Mucosa of rectum (tissue), 2 donors: ENCODE measurements at regions not wholly inside any gene's neighbourhood (a gene's known extent, or its start where the extent isn't known, plus 50 kb on each side); places are given as distances from the start of the nearest gene placed in this dataset.
"Not testable (repeated sequence)": the region's sequence is repeated elsewhere in the genome, so short reads cannot be mapped to it uniquely, and the experiment has no call there.

ENCODE experiments used
- H3K27ac ChIP-seq, 2 donors: one replicate each; pipeline ENCODE4 v1.7.0; 2013; ENCODE audit warnings: inconsistent platforms in 2 of 2, low read depth in 2 of 2, low read length in 2 of 2
- H3K27me3 ChIP-seq, 2 donors: one replicate each; pipeline ENCODE4 v1.7.0; 2013; ENCODE audit warnings: low read length in 2 of 2; ENCODE audit not compliant: control insufficient read depth in 2 of 2, insufficient read depth in 2 of 2
- H3K36me3 ChIP-seq, 2 donors: one replicate each; pipeline ENCODE4 v1.7.0; 2013; ENCODE audit warnings: low read length in 2 of 2; ENCODE audit not compliant: control insufficient read depth in 2 of 2, insufficient read depth in 2 of 2
- H3K4me1 ChIP-seq, 2 donors: one replicate each; pipeline ENCODE4 v1.7.0; 2013; ENCODE audit warnings: low read length in 2 of 2, mild to moderate bottlenecking in 1 of 2; ENCODE audit not compliant: control insufficient read depth in 2 of 2, insufficient read depth in 2 of 2
- H3K4me3 ChIP-seq, 2 donors: one replicate each; pipeline ENCODE4 v1.7.0; 2013; ENCODE audit warnings: low read length in 2 of 2
- H3K9ac ChIP-seq, 2 donors: one replicate each; pipeline ENCODE4 v1.7.0; 2013; ENCODE audit warnings: low read length in 2 of 2, low read depth in 1 of 2, mild to moderate bottlenecking in 1 of 2
- H3K9me3 ChIP-seq, 2 donors: one replicate each; pipeline ENCODE4 v1.7.0; 2013; ENCODE audit warnings: low read length in 2 of 2; ENCODE audit not compliant: control insufficient read depth in 2 of 2
- donor health status: healthy.
- donor health status: Normal muscosa, but diverticular disease.

DNA sequence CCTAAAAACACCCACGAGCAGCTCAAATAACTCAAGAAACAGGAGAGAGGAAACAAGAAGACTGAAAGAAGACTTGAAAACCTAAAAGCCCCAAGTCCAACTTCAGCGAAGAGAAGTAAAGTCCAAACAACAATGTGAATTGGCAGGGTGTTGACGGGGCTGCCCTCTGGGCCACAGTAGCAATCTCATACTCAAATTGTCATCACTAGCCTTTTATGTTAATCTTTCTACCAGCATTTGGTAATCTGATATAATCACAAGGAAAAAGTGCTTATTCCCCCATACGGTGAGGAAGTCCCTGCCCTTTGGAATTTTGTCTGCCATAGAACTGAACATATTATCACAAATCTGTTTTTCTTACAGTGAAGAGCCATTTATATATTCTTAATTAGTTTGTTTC, 51.5 kb upstream of the IFNE start:
- Histone ChIP-seq H3K4me3 (no peak overlapping the region), H3K4me1 (no peaks in the 10 kb centered on the region), H3K27ac (no peak overlapping the region), H3K27me3 (no peaks in the 10 kb centered on the region), H3K9me3 (no peaks in the 10 kb centered on the region), H3K36me3 (no peaks in the 10 kb centered on the region), H3K9ac (no peak overlapping the region)

DNA sequence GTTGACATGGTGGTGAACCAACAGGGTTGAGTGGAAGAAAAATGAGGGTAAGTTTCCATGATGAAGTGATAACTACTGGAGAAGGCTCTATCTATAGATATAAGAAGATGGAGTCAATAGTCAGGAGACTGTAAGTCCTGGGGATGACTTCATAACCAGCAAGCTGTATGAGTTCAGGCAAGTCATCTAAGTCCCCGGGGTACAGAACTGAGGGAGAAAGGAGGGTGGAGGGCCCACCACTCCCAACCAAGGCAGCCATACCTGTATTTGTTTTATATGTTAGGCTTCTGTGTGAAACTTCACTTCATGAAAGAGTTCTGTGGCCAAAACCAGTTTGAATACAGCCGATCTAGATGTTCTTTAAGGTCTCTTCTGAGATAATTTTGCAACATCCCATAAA, 53.3 kb upstream of the IFNE start:
- Histone ChIP-seq H3K36me3 (no peaks in the 10 kb centered on the region), H3K27ac (no peak overlapping the region), H3K4me3 (no peak overlapping the region), H3K9me3 (no peaks in the 10 kb centered on the region), H3K9ac (no peak overlapping the region), H3K27me3 (no peaks in the 10 kb centered on the region), H3K4me1 (no peaks in the 10 kb centered on the region)

DNA sequence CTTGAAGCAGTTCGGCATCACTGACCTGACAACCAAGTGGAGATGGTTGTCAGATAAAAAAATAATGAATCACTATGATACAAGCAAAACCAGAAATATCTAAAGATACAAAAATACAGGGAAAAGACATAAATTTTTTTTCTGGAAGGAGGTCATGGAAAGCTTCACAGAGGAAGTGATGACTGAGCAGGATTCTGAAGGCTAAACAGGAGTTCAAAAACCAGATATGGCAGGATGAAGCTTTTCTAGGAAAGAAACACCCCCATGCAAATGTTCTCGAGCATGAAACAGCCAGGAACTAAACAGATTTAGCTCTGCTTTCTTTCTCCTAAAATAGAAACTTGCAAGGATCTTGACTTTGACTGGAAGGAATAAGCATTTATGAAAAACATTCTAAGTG, 60.7 kb upstream of the IFNE start:
- H3K4me3 ChIP-seq, result no peak overlapping the region
- H3K27me3 ChIP-seq, result peaks cover 0 to 4% of the 10 kb centered on the region in 2 donors
- no peak overlapping the region for H3K27ac ChIP-seq

DNA sequence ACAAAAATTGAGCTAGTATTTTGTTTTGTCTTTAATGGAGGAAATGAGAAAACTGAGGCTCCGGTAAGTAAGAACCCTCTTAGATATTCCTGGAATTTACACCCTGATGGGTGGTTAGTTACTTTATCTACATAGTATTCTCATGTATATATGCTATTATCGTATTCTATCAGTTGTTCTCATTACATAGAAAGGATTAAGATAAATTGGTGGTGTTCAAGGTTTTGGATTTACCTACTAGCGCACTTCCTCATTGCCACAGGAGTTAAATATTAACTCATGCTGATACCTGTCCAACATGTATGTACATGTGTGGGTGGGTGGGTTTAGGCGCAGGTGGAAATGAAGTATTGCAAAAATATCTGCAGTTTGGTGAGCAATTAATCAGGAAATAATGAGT, 61.1 kb upstream of the IFNE start:
- Histone ChIP-seq H3K36me3 (no peaks in the 10 kb centered on the region), H3K27me3 (peaks cover 0 to 4% of the 10 kb centered on the region in 2 donors), H3K4me1 (no peaks in the 10 kb centered on the region), H3K4me3 (no peak overlapping the region), H3K9me3 (no peaks in the 10 kb centered on the region), H3K9ac (no peak overlapping the region), H3K27ac (no peak overlapping the region)

More for the DNA sequence above, 60.7 kb upstream of the IFNE start:
- no peaks in the 10 kb centered on the region for H3K9me3 ChIP-seq
- no peaks in the 10 kb centered on the region for H3K36me3 ChIP-seq
- no peak overlapping the region for H3K9ac ChIP-seq
- no peaks in the 10 kb centered on the region for H3K4me1 ChIP-seq

DNA sequence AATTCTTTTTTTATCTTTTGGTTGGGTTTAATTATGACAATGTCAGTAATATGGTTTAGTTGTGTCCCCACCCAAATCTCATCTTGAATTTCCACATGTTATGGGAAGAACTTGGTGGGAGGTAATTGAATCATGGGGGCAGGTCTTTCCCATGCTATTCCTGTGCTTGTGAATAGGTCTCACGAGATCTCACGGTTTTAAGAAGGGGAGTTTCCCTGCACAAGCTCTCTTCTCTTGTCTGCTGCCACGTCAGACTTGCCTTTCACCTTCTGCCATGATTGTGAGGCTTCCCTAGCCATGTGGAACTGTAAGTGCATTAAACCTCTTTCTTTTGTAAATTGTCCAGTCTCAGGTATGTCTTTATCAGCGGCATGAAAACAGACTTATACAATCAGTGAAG, 61.7 kb upstream of the IFNE start:
- H3K9ac ChIP-seq, H3K27me3 ChIP-seq, H3K4me3 ChIP-seq, H3K4me1 ChIP-seq, H3K9me3 ChIP-seq, H3K36me3 ChIP-seq, H3K27ac ChIP-seq: not testable (repeated sequence)

DNA sequence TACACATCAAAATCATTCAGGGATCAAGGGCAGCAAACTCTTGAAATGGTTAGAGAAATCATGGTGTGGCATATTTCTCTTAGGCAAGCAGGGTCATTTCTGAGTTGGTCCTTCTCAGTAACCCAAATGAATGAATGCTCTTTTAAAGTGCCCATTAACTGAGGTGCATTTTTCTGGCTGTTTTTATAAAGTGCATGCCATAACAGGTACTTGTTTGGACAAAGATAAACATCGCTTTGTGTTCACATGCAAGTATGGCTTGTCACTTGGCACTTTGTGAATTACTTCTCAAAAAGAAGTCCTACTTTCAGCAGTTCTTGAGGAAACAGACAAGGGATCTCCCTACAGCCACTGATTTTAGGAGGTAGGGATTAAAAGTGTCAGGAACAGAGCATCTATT, 64.8 kb upstream of the IFNE start:
- Histone ChIP-seq H3K27ac (no peak overlapping the region), H3K4me3 (no peak overlapping the region), H3K9ac (no peak overlapping the region), H3K27me3 (peaks cover 0 to 4% of the 10 kb centered on the region in 2 donors), H3K4me1 (peaks cover 0 to 4% of the 10 kb centered on the region in 2 donors), H3K9me3 (no peaks in the 10 kb centered on the region), H3K36me3 (no peaks in the 10 kb centered on the region)

DNA sequence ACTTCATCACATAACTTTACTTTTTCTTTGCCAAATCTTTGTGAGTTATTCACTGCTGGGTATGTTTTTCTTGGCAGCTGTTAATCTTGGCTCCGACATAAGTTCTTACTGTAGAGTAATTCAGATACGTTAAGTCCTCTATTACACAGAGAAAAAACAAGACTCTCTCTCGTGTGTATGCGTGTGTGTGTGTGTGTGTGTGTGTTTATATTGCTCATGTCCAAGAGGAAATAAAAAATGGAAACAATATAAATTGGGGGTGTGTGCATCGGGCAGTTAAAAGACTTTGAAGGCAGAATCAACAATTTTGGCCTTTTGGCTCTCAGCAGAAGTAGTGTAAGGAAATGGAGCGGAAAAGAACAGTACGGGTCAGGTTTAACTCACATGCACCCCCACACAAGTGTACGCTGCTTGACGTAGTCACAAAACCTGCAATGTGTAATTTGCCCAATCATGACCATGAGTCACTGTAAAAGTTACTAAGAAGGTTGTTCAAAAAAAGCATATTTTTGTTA, 67.2 kb upstream of the IFNE start:
- Histone ChIP-seq H3K4me1 (peaks cover 0 to 4% of the 10 kb centered on the region in 2 donors), H3K9me3 (no peaks in the 10 kb centered on the region), H3K27ac (no peak overlapping the region), H3K4me3 (no peak overlapping the region), H3K9ac (no peak overlapping the region), H3K27me3 (peaks cover 4% of the 10 kb centered on the region in 2 donors), H3K36me3 (no peaks in the 10 kb centered on the region)

DNA sequence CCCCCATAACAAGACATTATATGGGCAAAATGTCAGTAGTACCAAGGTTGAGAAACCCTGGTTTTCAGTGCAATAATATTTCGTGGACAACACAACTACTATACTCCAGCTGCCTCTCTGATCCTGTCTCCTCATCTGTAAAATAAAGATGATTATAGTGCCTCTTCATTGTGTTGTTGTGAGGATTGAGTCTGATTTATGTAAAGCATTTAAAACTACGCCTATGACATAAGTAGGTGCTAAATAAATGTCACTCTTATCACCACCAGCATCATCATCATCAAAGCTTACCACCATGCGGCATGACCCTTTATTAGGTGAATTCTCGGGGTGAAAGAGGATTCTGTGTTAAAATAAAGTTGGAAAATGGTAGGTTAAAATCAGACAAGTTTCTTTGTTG, 67.8 kb upstream of the IFNE start:
- no peak overlapping the region for H3K9ac ChIP-seq
- peaks cover 4% of the 10 kb centered on the region in 2 donors for H3K27me3 ChIP-seq
- no peaks in the 10 kb centered on the region for H3K9me3 ChIP-seq
- H3K36me3 ChIP-seq, result no peaks in the 10 kb centered on the region
- peaks cover 0 to 4% of the 10 kb centered on the region in 2 donors for H3K4me1 ChIP-seq
- H3K4me3 ChIP-seq, result no peak overlapping the region
- H3K27ac ChIP-seq, result no peak overlapping the region

DNA sequence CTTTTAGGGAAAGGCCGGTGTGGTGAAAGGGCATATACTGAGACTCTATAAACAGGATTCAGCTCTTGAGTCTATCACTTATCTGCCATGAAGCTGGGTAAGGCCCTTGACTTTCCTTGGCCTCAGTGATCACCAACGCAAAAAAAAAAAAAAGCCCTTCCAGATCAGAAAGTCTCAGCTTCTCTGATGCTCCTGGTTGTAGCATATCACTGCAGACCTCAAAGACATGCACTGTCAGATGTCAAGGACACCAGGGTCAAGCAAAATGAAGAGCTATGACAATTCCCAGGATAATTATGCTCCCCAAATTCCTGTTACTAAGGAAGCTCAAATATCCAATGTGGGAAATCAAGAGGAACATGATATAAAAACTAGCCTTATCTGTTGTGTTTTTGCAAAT, 68.3 kb upstream of the IFNE start:
- H3K4me1 ChIP-seq, result peaks cover 0 to 4% of the 10 kb centered on the region in 2 donors
- no peak overlapping the region for H3K9ac ChIP-seq
- H3K27ac ChIP-seq, result no peak overlapping the region
- no peaks in the 10 kb centered on the region for H3K9me3 ChIP-seq
- peaks cover 4% of the 10 kb centered on the region in 2 donors for H3K27me3 ChIP-seq
- H3K36me3 ChIP-seq, result no peaks in the 10 kb centered on the region
- H3K4me3 ChIP-seq, result no peak overlapping the region

DNA sequence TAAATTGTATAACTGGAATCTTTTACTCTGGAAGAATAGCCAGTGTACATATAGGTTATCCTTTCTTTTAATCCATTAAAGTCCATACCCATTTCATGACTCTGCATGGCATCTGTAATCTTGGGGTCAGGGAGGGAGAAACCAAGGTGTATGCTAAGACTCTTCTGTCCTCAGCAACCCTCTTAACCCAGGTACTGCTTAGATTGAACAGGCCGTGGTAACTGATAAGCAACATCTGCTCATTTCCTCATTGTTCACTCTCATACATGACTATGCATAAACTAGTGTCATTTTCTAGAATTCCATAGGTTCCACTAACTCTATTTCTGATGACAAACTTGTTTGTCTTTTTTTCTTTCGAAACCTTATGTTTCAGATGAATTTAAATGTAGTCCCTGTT, 69.3 kb upstream of the IFNE start:
- H3K4me3 ChIP-seq, result no peak overlapping the region
- H3K36me3 ChIP-seq, result no peaks in the 10 kb centered on the region
- H3K9ac ChIP-seq, result no peak overlapping the region
- H3K27me3 ChIP-seq, result peaks cover 9 to 10% of the 10 kb centered on the region in 2 donors
- no peak overlapping the region for H3K27ac ChIP-seq
- no peaks in the 10 kb centered on the region for H3K9me3 ChIP-seq
- H3K4me1 ChIP-seq, result peaks cover 0 to 4% of the 10 kb centered on the region in 2 donors
